OCI-LY3 (cell line): ENCODE measurements at regions not wholly inside any gene's neighbourhood (a gene's known extent, or its start where the extent isn't known, plus 50 kb on each side); places are given as distances from the start of the nearest gene placed in this dataset.
"Not testable (repeated sequence)": the region's sequence is repeated elsewhere in the genome, so short reads cannot be mapped to it uniquely, and the experiment has no call there.

Source experiments
- H2AFZ ChIP-seq: fragments of 200-600, 300-600 bp; shearing (Covaris generic); 2 replicates; pipeline ENCODE4 v1.6.0; 2014; ENCODE audit warnings: antibody characterized with exemption, low read depth, low read length
- H3K27ac ChIP-seq: fragments of 200-600, 300-600 bp; sonication (generic); 2 replicates; pipeline ENCODE4 v1.5.1; 2014; ENCODE audit warnings: mild to moderate bottlenecking, low read length, moderate library complexity, mixed read lengths
- H3K27me3 ChIP-seq: fragments of 200-600, 300-600 bp; sonication (generic); 2 replicates; pipeline ENCODE4 v1.6.1; 2014; ENCODE audit warnings: low read depth, low read length, mixed read lengths
- H3K36me3 ChIP-seq: fragments of 200-600, 300-600 bp; sonication (generic); replicated peaks from 2 replicates; pipeline ENCODE3; 2014; ENCODE audit warnings: low read depth, low read length, mixed read lengths
- H3K4me1 ChIP-seq: fragments of 300-600, 200-600 bp; sonication (generic); 2 replicates; pipeline ENCODE4 v1.6.1; 2014; ENCODE audit warnings: low read length, mixed read lengths
- H3K4me2 ChIP-seq: fragments of 200-600, 300-600 bp; sonication (generic); 2 replicates; pipeline ENCODE4 v1.6.1; 2014; ENCODE audit warnings: low read length, mixed read lengths
- H3K4me3 ChIP-seq: fragments of 300-600, 200-600 bp; sonication (generic); 2 replicates; pipeline ENCODE4 v1.5.1; 2014; ENCODE audit warnings: antibody characterized with exemption, mild to moderate bottlenecking, low read length, moderate library complexity
- H3K79me2 ChIP-seq: fragments of 300-600, 200-600 bp; shearing (Covaris generic); 2 replicates; pipeline ENCODE4 v1.6.1; 2014; ENCODE audit warnings: mild to moderate bottlenecking, low read length, mixed read lengths
- H3K9ac ChIP-seq: fragments of 300-600, 200-600 bp; shearing (Covaris generic); 2 replicates; pipeline ENCODE4 v1.6.0; 2014; ENCODE audit warnings: mild to moderate bottlenecking, low read length, moderate library complexity
- H3K9me3 ChIP-seq: fragments of 200-600, 300-600 bp; shearing (Covaris generic); 2 replicates; pipeline ENCODE4 v1.6.1; 2014; ENCODE audit warnings: low read length, mixed read lengths; ENCODE audit not compliant: insufficient read depth
- H4K20me1 ChIP-seq: fragments of 200-600, 300-600 bp; sonication (generic); 2 replicates; pipeline ENCODE4 v1.6.1; 2016; ENCODE audit warnings: low read length, mixed read lengths; ENCODE audit not compliant: insufficient read depth
- EZH2phosphoT487 ChIP-seq: fragments of 200-600 bp; shearing (Covaris generic); IDR thresholded peaks from 2 replicates; pipeline ENCODE4 v1.6.1; 2018; ENCODE audit warnings: antibody characterized with exemption, mixed run types, low read depth
- TF ChIP-seq, protein P1 (sequence below): fragments of 200-600, 300-600 bp; sonication (generic); IDR thresholded peaks from 2 replicates; pipeline ENCODE4 v1.5.1; 2014; ENCODE audit warnings: antibody characterized with exemption, low read length, low read depth

DNA sequence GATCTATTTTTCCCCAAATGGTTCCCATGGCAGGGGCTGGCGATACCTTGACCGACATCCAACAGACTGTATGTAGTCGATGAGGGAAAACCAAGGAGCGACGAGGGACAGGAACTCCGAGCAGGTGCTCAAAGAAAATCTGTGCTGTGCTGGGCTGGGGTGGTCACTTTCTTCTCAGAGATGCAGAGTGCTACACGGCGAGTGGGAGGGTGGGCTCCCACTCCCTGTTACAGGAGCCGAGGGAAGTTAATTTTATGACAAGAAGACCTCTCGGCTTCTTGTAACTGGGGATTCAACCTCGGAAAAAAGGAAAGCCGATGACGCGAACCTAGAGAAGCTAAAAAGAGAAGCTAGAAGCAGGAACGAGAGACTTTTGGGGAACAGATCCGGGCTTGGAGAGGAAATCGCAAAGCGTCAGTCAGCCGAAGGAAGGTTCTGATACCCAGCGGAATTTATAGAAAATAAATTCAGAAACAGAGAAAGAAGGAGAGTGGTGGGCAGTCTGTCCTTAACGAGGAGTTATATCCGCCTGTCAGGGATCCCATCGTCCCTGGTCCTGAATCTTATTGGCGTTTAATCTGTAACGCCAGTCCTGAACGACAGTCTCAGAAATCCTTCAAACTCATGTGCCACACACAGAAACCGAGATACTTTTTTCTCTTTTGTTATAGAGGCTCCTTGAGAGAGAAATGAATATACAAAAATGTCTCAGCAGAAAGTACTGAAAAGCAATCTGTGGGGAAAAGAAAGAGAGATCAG is 84.6 kb upstream of the ZNF322 start:
- Histone ChIP-seq H3K79me2 (no peaks in the 10 kb centered on the region), H3K4me3 (no peak overlapping the region), H3K27me3 (no peaks in the 10 kb centered on the region), H3K9ac (no peak overlapping the region), H3K36me3 (no peaks in the 10 kb centered on the region), H3K4me2 (no peak overlapping the region), H3K4me1 (no peaks in the 10 kb centered on the region), H3K9me3 (no peaks in the 10 kb centered on the region), H4K20me1 (no peaks in the 10 kb centered on the region), H3K27ac (no peak overlapping the region), H2AFZ (no peak overlapping the region)
- TF ChIP-seq, protein P1, sequence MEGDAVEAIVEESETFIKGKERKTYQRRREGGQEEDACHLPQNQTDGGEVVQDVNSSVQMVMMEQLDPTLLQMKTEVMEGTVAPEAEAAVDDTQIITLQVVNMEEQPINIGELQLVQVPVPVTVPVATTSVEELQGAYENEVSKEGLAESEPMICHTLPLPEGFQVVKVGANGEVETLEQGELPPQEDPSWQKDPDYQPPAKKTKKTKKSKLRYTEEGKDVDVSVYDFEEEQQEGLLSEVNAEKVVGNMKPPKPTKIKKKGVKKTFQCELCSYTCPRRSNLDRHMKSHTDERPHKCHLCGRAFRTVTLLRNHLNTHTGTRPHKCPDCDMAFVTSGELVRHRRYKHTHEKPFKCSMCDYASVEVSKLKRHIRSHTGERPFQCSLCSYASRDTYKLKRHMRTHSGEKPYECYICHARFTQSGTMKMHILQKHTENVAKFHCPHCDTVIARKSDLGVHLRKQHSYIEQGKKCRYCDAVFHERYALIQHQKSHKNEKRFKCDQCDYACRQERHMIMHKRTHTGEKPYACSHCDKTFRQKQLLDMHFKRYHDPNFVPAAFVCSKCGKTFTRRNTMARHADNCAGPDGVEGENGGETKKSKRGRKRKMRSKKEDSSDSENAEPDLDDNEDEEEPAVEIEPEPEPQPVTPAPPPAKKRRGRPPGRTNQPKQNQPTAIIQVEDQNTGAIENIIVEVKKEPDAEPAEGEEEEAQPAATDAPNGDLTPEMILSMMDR = no peak
- TF ChIP-seq EZH2phosphoT487 = no peak

DNA sequence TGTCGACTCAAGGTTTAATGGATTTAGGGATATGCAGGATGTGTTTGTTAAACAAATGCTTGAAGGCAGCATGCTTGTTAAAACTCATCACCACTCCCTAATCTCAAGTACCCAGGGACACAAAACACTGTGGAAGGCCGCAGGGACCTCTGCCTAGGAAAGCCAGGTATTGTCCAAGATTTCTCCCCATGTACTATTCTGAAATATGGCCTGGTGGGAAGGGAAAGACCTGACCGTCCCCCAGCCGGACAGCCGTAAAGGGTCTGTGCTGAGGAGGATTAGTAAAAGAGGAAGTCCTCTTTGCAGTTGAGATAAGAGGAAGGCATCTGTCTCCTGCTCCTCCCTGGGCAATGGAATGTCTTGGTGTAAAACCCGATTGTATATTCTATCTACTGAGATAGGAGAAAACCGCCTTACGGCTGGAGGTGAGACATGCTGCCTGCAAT is 85.3 kb upstream of the ZNF322 start:
- not testable (repeated sequence) for H3K79me2 ChIP-seq, H2AFZ ChIP-seq, H3K9ac ChIP-seq, H3K4me3 ChIP-seq, H3K4me2 ChIP-seq, H3K9me3 ChIP-seq, H3K27ac ChIP-seq, H4K20me1 ChIP-seq, H3K27me3 ChIP-seq, H3K36me3 ChIP-seq, H3K4me1 ChIP-seq

DNA sequence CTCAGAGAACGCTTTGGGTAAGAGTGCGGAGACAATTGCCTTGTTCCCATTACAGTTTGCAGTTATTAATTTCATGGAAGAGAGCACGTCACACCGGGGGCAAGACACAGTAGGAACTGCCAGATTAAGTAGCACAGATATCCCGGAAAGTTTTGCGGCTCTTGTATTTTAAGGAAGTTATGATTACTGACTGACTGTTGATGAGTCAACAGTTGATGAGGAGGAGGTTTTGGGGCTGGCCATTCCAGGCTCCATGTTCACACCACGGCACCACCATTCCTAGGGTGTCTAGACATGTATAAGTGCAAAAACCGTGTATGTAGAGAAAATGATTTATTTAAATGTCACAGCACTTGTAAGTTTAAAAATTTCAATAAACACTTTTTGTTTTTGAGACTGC is 86.4 kb upstream of the ZNF322 start:
- H3K79me2 ChIP-seq, H3K4me3 ChIP-seq, H3K27ac ChIP-seq, H4K20me1 ChIP-seq, H3K9ac ChIP-seq, H3K9me3 ChIP-seq, H3K4me2 ChIP-seq, H3K27me3 ChIP-seq, H3K36me3 ChIP-seq, H2AFZ ChIP-seq, H3K4me1 ChIP-seq: not testable (repeated sequence)

DNA sequence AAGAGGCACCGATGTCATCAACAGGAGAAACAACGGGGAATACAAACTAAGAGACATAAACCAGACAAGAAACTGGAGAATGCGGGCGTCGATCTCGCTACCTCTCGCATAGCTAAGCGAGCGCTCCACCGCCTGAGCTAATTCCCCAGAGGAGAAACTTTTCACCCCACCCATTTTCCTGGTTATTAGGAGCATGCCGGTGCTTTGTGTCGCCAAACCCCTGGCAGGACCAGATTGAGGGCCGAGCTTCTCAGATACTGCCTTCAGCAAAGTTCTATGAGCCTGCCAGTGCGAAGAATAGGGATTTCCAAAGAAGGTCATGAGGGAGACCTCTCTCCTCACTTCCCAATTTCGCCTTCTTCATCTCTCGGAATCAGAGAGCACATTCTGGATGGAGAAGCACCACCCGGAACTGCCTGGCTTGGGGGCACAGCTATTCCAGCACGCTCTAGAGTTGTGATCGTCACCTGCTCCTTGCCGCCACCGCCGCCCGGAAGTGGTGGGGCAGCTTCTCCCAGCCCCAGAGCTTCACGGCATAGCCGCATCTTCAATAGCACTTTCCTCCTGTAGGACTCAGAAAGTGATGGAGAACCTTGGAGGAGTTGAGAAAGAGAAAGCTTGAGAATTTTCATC is 89.7 kb upstream of the ZNF322 start:
- not testable (repeated sequence) for H3K9ac ChIP-seq, H3K4me2 ChIP-seq, H3K9me3 ChIP-seq, H2AFZ ChIP-seq, H3K4me1 ChIP-seq, H3K27ac ChIP-seq, H3K4me3 ChIP-seq, H3K79me2 ChIP-seq, H3K36me3 ChIP-seq, H3K27me3 ChIP-seq, H4K20me1 ChIP-seq

DNA sequence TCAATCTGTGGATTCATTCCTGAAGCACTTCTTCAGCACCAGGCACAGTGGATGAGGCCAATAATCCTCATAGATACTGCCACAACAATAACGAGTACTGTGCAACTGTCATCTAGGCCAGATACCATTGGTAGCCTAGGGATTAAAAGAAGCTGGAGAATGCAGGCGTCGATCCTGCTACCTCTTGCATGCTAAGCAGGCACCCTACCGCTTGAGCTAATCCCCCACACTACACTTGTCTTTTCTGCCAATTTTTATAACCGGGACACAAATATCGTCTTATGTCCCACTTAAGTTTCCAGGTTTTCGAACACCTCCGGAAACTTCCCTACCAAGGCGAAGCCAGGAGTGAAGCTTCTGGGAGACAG is 90.2 kb upstream of the ZNF322 start:
- not testable (repeated sequence) for H3K4me3 ChIP-seq, H3K9me3 ChIP-seq, H3K4me1 ChIP-seq, H3K36me3 ChIP-seq, H3K27me3 ChIP-seq, H3K9ac ChIP-seq, H3K79me2 ChIP-seq, H4K20me1 ChIP-seq, H3K4me2 ChIP-seq, H3K27ac ChIP-seq, H2AFZ ChIP-seq

DNA sequence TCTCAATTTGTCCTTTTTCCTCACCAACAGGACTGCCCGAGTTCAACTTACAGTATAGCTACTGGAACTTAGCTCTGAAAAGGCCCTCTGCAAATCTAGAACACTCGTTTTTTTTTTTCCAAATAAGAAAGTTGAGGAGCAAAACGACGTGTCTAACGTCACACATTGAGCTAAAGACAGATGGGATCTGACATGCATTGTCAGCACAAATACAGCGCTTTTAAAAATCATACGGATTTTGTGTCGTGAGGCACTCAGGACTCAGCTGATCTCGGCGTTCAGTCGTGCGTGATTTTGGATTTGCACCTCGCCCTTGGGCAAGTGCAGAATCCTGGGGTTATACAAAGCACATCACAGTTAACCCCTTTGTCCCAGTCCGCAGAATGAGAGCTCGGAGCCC is 94.7 kb upstream of the ZNF322 start:
- Histone ChIP-seq H3K9ac (no peak overlapping the region), H3K79me2 (no peaks in the 10 kb centered on the region), H3K4me3 (no peak overlapping the region), H2AFZ (no peak overlapping the region), H4K20me1 (no peaks in the 10 kb centered on the region), H3K27me3 (no peaks in the 10 kb centered on the region), H3K9me3 (no peaks in the 10 kb centered on the region), H3K4me1 (no peaks in the 10 kb centered on the region), H3K27ac (no peak overlapping the region), H3K36me3 (no peaks in the 10 kb centered on the region), H3K4me2 (no peak overlapping the region)
- TF ChIP-seq, protein P1 = no peak
- no peak for TF ChIP-seq EZH2phosphoT487

DNA sequence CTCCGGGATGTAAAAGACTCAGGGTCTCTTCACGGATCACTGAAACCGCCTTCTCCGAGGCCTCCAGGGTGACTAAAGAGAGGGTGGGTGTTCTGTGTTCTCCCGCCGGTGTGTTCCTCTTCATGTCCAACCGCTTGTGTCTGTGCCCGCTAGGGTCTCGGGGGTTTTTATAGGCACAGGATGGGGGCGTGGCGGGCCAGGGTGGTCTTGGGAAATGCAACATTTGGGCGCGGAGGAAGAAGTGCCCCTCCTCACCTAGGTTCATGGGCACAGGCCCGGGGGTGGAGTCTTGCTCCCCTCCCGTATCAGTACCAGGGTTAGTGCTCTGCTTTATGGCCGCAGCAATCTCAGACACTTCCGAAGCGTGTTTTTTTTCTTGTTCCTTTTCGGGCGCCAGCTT is 95.3 kb upstream of the ZNF322 start:
- H3K9ac ChIP-seq, H3K9me3 ChIP-seq, H3K4me3 ChIP-seq, H4K20me1 ChIP-seq, H3K4me1 ChIP-seq, H2AFZ ChIP-seq, H3K36me3 ChIP-seq, H3K79me2 ChIP-seq, H3K27me3 ChIP-seq, H3K27ac ChIP-seq, H3K4me2 ChIP-seq: not testable (repeated sequence)
